ENCODE measurements at regions not wholly inside any gene's neighbourhood (a gene's known extent, or its start where the extent isn't known, plus 50 kb on each side); places are given as distances from the start of the nearest gene placed in this dataset.

DNA sequence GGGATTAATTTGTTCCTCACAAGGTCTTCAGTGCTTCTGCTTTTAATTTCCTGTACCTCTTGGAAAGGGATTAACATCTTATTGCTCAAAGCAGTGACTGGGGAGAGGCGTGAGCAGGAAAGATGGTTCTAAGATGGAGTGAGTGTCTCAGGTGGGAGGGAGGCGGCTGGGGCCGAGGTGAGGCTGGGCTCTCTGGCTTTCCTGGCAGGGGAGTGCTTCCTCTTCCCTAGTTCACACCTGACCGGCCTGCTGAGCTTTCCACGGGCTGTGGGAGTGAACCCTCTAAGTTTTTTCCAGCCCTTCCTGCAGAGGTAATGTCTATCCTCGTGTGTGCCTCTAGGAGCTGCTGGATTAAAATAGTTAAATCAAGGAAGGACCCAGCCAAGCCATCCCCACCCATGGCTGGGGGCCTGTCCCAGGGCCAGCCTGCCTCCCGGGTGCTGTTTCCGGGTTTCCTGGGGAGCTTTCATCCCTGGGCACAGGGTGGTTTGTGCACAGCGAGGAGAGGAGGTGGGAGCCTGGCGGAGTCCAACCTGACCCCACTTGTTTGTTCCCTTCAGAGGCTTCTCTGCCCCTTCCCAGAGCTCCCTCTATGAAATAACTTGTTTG is 179.1 kb downstream of the TFAP2C start:
- 73% methylated on average over 10 of the region's 10 CpGs for WGBS
- no peak for DNase-seq (ENCODE audit: extremely low spot score)
- Histone ChIP-seq H3K4me1 (no peaks in the 10 kb centered on the region), H3K4me3 (no peak overlapping the region), H3K27ac (replicated peaks in 1 of 4) (no peak overlapping the region), H3K27me3 (peaks cover 0 to 50% (median 0%) of the 10 kb centered on the region in 4 donors), H3K36me3 (no peaks in the 10 kb centered on the region), H3K9me3 (peaks cover 0 to 10% (median 0%) of the 10 kb centered on the region in 4 donors)
- TF ChIP-seq EP300 (IDR thresholded peaks at IDR 0.05): no peak
- no peak for TF ChIP-seq POLR2AphosphoS5 (IDR thresholded peaks at IDR 0.05)
- TF ChIP-seq POLR2A (IDR thresholded peaks at IDR 0.05; ENCODE audit: low read depth): no peak
- no peak for TF ChIP-seq CTCF (IDR thresholded peaks at IDR 0.05)
- intact Hi-C loops (cut with DNase I): no loop called here

GRCh38 chr20:56808732-56809131 is 179.6 kb downstream of the TFAP2C start:
- H3K27me3 ChIP-seq: peaks cover 0 to 50% (median 0%) of the 10 kb centered on the region in 4 donors
- no peaks in the 10 kb centered on the region for H3K4me1 ChIP-seq
- no peak overlapping the region for H3K4me3 ChIP-seq
- peaks cover 0 to 10% (median 0%) of the 10 kb centered on the region in 4 donors for H3K9me3 ChIP-seq
- intact Hi-C loops (cut with DNase I): no loop called here
- TF ChIP-seq POLR2AphosphoS5 (IDR thresholded peaks at IDR 0.05) (no peak), POLR2A (IDR thresholded peaks at IDR 0.05; ENCODE audit: low read depth) (no peak), CTCF (IDR thresholded peaks at IDR 0.05) (no peak), EP300 (IDR thresholded peaks at IDR 0.05) (no peak)
- WGBS: 68% methylated on average over 8 of the region's 8 CpGs
- DNase-seq (ENCODE audit: extremely low spot score): no peak
- no peak overlapping the region for H3K27ac ChIP-seq (replicated peaks in 1 of 4)
- no peaks in the 10 kb centered on the region for H3K36me3 ChIP-seq

DNA sequence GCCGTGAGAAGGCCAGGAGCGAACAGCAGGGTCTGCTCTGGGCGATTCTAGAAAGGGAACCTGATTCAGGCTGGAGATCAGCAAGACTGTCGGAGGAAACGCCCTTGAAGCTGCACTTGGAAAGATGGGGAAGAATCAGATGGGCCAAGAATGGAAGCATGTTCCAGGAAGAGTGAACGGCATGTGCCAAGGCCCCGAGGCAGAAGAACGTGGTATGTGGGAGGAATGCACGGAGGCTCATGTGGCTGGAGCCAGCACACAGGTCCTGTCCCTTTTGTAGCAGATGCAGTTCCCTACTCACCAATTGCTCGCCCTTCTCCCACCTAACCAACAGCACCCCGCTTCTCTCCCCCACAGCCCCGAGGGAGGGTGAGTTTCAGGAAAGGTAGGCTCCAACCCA is 180.6 kb downstream of the TFAP2C start:
- peaks cover 0 to 50% (median 0%) of the 10 kb centered on the region in 4 donors for H3K27me3 ChIP-seq
- no peak overlapping the region for H3K4me3 ChIP-seq
- no peaks in the 10 kb centered on the region for H3K36me3 ChIP-seq
- H3K9me3 ChIP-seq: peaks cover 0 to 10% (median 0%) of the 10 kb centered on the region in 4 donors
- no peaks in the 10 kb centered on the region for H3K4me1 ChIP-seq
- 92% methylated on average over 12 of the region's 12 CpGs for WGBS
- DNase-seq (ENCODE audit: extremely low spot score): no peak
- no peak overlapping the region for H3K27ac ChIP-seq (replicated peaks in 1 of 4)
- intact Hi-C loops (cut with DNase I): no loop called here
- TF ChIP-seq POLR2A (IDR thresholded peaks at IDR 0.05; ENCODE audit: low read depth) (no peak), POLR2AphosphoS5 (IDR thresholded peaks at IDR 0.05) (no peak), CTCF (IDR thresholded peaks at IDR 0.05) (no peak), EP300 (IDR thresholded peaks at IDR 0.05) (no peak)

- DNase-seq (ENCODE audit: extremely low spot score): no peak
- no peak overlapping the region for H3K4me3 ChIP-seq
- H3K4me1 ChIP-seq: no peaks in the 10 kb centered on the region
- peaks cover 0 to 10% (median 0%) of the 10 kb centered on the region in 4 donors for H3K9me3 ChIP-seq
- peaks cover 0 to 54% (median 0%) of the 10 kb centered on the region in 4 donors for H3K27me3 ChIP-seq
- intact Hi-C loops (cut with DNase I): no loop called here
- H3K36me3 ChIP-seq: no peaks in the 10 kb centered on the region
- H3K27ac ChIP-seq (replicated peaks in 1 of 4): no peak overlapping the region
- no peak for TF ChIP-seq POLR2A (IDR thresholded peaks at IDR 0.05; ENCODE audit: low read depth)
- no peak for TF ChIP-seq EP300 (IDR thresholded peaks at IDR 0.05)
- TF ChIP-seq CTCF (IDR thresholded peaks at IDR 0.05): no peak
- no peak for TF ChIP-seq POLR2AphosphoS5 (IDR thresholded peaks at IDR 0.05)
- WGBS: 67% methylated on average over 5 of the region's 6 CpGs
Observed at GRCh38 chr20:56810141-56810540, 181.0 kb downstream of the TFAP2C start.

DNA sequence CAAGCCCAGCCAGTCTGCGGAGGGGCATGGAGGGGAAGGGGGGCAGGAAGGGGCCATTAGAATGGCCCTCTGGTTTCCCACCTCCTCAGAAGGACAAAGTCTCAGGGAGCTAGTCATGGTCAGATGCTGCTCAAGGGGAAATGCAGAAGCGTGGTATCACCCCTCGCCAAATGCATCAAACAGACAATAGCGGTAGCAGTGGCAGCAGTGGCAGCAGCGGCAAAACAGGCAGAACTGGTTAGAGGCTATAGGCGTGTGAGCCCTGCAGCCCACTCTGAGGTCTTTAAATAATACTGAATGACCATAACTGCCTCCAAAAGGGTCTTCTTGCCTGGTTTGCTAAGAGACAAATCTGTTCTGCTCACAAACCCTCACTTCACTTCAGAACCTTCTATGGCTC is 186.7 kb downstream of the TFAP2C start:
- intact Hi-C loops (cut with DNase I): no loop called here

More for the DNA sequence above, 186.7 kb downstream of the TFAP2C start:
- Histone ChIP-seq H3K27ac (replicated peaks in 1 of 4) (no peak overlapping the region), H3K9me3 (no peaks in the 10 kb centered on the region), H3K4me3 (no peak overlapping the region), H3K36me3 (no peaks in the 10 kb centered on the region), H3K4me1 (no peaks in the 10 kb centered on the region), H3K27me3 (peaks cover 0 to 30% (median 0%) of the 10 kb centered on the region in 4 donors)
- WGBS: 85% methylated on average over 6 of the region's 6 CpGs
- TF ChIP-seq CTCF (IDR thresholded peaks at IDR 0.05) (no peak), POLR2A (IDR thresholded peaks at IDR 0.05; ENCODE audit: low read depth) (no peak), POLR2AphosphoS5 (IDR thresholded peaks at IDR 0.05) (no peak), EP300 (IDR thresholded peaks at IDR 0.05) (no peak)
- no peak for DNase-seq (ENCODE audit: extremely low spot score)

All from esophagus muscularis mucosa (tissue), 4 donors.